Trophoblast cell (in vitro differentiated cells and primary cell): ENCODE measurements at regions not wholly inside any gene's neighbourhood (a gene's known extent, or its start where the extent isn't known, plus 50 kb on each side); places are given as distances from the start of the nearest gene placed in this dataset.

ENCODE experiments used
- DNase-seq, 2 donors: peaks; one replicate each; pipeline ENCODE4 v3.0.0-alpha.2; 2016
- H2AFZ ChIP-seq: 2 replicates; pipeline ENCODE4 v1.6.1; 2013; ENCODE audit warnings: low read length, moderate library complexity, mild to moderate bottlenecking; ENCODE audit not compliant: insufficient read depth, poor library complexity
- H2AK5ac ChIP-seq: 2 replicates; pipeline ENCODE4 v1.6.1; 2013; ENCODE audit warnings: mild to moderate bottlenecking, low read length
- H2BK120ac ChIP-seq: 2 replicates; pipeline ENCODE4 v1.6.1; 2013; ENCODE audit warnings: low read length, mild to moderate bottlenecking, moderate library complexity; ENCODE audit not compliant: insufficient read depth, poor library complexity
- H2BK12ac ChIP-seq: 2 replicates; pipeline ENCODE4 v1.6.1; 2013; ENCODE audit warnings: mild to moderate bottlenecking, low read length, moderate library complexity
- H2BK5ac ChIP-seq: 2 replicates; pipeline ENCODE4 v1.6.1; 2013; ENCODE audit warnings: low read length, low read depth, moderate library complexity, mild to moderate bottlenecking; ENCODE audit not compliant: poor library complexity
- H3K14ac ChIP-seq: 2 replicates; pipeline ENCODE4 v1.6.1; 2013; ENCODE audit warnings: mild to moderate bottlenecking, low read length
- H3K18ac ChIP-seq: 2 replicates; pipeline ENCODE4 v1.6.1; 2013; ENCODE audit warnings: mild to moderate bottlenecking, low read length
- H3K23ac ChIP-seq: 2 replicates; pipeline ENCODE4 v1.6.1; 2013; ENCODE audit warnings: low read length
- H3K27ac ChIP-seq: 2 replicates; pipeline ENCODE4 v1.5.1; 2013; ENCODE audit warnings: low read depth, mild to moderate bottlenecking, inconsistent platforms, low read length, moderate library complexity
- H3K27me3 ChIP-seq: 2 replicates; pipeline ENCODE4 v1.6.1; 2013; ENCODE audit warnings: inconsistent platforms, mild to moderate bottlenecking, low read length, moderate library complexity; ENCODE audit not compliant: insufficient read depth
- H3K36me3 ChIP-seq, 2 experiments: 1 replicate in 1 of 2; 2 replicates in 1 of 2; pipeline ENCODE4 v1.6.1; 2013; ENCODE audit warnings: low read length in 2 of 2, mild to moderate bottlenecking in 2 of 2, moderate library complexity in 1 of 2; ENCODE audit not compliant: insufficient read depth in 2 of 2, control insufficient read depth in 1 of 2
- H3K4ac ChIP-seq: 2 replicates; pipeline ENCODE4 v1.6.1; 2013; ENCODE audit warnings: low read depth, mild to moderate bottlenecking, low read length, moderate library complexity
- H3K4me1 ChIP-seq, 2 experiments: 1 replicate in 1 of 2; 2 replicates in 1 of 2; pipeline ENCODE4 v1.6.1; 2013; ENCODE audit warnings: low read length in 2 of 2, mild to moderate bottlenecking in 2 of 2, moderate library complexity in 1 of 2; ENCODE audit not compliant: insufficient read depth in 2 of 2, control insufficient read depth in 1 of 2
- H3K4me2 ChIP-seq: 2 replicates; pipeline ENCODE4 v1.6.1; 2013; ENCODE audit warnings: inconsistent platforms, mild to moderate bottlenecking, low read length, moderate library complexity
- H3K4me3 ChIP-seq: 2 replicates; pipeline ENCODE4 v1.5.1; 2013; ENCODE audit warnings: mild to moderate bottlenecking, low read depth, low read length, inconsistent platforms
- H3K79me1 ChIP-seq: one replicate; pipeline ENCODE4 v1.6.1; 2013; ENCODE audit warnings: low read length
- H3K79me2 ChIP-seq: 2 replicates; pipeline ENCODE4 v1.6.1; 2013; ENCODE audit warnings: low read length, mild to moderate bottlenecking; ENCODE audit not compliant: control insufficient read depth, insufficient read depth, poor library complexity
- H3K9ac ChIP-seq: 2 replicates; pipeline ENCODE4 v1.6.1; 2013; ENCODE audit warnings: mild to moderate bottlenecking, low read length
- H3K9me3 ChIP-seq: 2 replicates; pipeline ENCODE4 v1.6.1; 2013; ENCODE audit warnings: low read depth, mild to moderate bottlenecking, control low read depth, inconsistent platforms, low read length; ENCODE audit not compliant: insufficient read depth
- H4K12ac ChIP-seq: 2 replicates; pipeline ENCODE4 v1.6.1; 2013; ENCODE audit warnings: low read depth, mild to moderate bottlenecking, low read length, moderate library complexity
- H4K8ac ChIP-seq: 2 replicates; pipeline ENCODE4 v1.6.1; 2013; ENCODE audit warnings: low read depth, mild to moderate bottlenecking, low read length, moderate library complexity
- H4K91ac ChIP-seq: one replicate; pipeline ENCODE4 v1.6.1; 2013; ENCODE audit warnings: low read depth, mild to moderate bottlenecking, low read length, moderate library complexity
- WGBS: extraction: QIAGEN DNeasy Blood & Tissue Kit; methylation state at CpG from one replicate; pipeline ENCODE4 v1.1.7; 2013; ENCODE audit warnings: missing lambda C conversion rate; ENCODE audit not compliant: insufficient read length, insufficient coverage; ENCODE audit errors: extremely low coverage; 5-methylcytosine and 5-hydroxymethylcytosine counted together

DNA sequence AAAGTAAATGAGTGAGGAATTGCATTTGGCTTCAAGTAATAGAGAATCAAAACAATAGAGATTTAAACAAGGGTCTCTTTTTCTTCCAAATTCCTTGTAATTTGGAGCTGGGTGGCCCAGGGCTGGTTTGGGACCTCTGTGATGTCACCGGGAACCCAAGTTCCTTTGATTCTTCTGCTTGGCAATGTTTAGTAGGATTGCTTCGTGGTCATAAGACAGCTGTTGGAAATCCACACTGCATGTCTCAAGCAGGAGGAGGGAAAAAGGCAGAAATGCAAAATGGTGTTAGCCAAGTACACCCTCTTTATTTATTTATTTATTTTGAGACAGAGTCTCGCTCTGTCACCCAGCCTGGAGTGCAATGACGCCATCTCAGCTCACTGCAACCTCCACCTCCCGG is 72.6 kb upstream of the IL12B start:
- H3K14ac ChIP-seq: no peak overlapping the region
- no peak overlapping the region for H2BK120ac ChIP-seq
- DNase-seq: no peak
- no peaks in the 10 kb centered on the region for H3K36me3 ChIP-seq
- H3K4me1 ChIP-seq: peaks cover 0 to 5% of the 10 kb centered on the region in 2 experiments
- no peaks in the 10 kb centered on the region for H3K27me3 ChIP-seq
- no peaks in the 10 kb centered on the region for H3K79me1 ChIP-seq
- H3K79me2 ChIP-seq: no peaks in the 10 kb centered on the region
- H4K91ac ChIP-seq: no peak overlapping the region
- no peak overlapping the region for H3K4me2 ChIP-seq
- H3K23ac ChIP-seq: no peak overlapping the region
- no peak overlapping the region for H2BK12ac ChIP-seq
- no peak overlapping the region for H2AK5ac ChIP-seq
- H3K27ac ChIP-seq: no peak overlapping the region
- H4K8ac ChIP-seq: no peak overlapping the region
- no peak overlapping the region for H3K4me3 ChIP-seq
- H3K4ac ChIP-seq: no peak overlapping the region
- no CpG with 5 or more reads among the region's 5 CpGs for WGBS
- no peak overlapping the region for H3K9ac ChIP-seq
- no peak overlapping the region for H2BK5ac ChIP-seq
- peaks cover 2% of the 10 kb centered on the region for H3K9me3 ChIP-seq
- no peak overlapping the region for H3K18ac ChIP-seq
- H4K12ac ChIP-seq: no peak overlapping the region
- no peak overlapping the region for H2AFZ ChIP-seq

DNA sequence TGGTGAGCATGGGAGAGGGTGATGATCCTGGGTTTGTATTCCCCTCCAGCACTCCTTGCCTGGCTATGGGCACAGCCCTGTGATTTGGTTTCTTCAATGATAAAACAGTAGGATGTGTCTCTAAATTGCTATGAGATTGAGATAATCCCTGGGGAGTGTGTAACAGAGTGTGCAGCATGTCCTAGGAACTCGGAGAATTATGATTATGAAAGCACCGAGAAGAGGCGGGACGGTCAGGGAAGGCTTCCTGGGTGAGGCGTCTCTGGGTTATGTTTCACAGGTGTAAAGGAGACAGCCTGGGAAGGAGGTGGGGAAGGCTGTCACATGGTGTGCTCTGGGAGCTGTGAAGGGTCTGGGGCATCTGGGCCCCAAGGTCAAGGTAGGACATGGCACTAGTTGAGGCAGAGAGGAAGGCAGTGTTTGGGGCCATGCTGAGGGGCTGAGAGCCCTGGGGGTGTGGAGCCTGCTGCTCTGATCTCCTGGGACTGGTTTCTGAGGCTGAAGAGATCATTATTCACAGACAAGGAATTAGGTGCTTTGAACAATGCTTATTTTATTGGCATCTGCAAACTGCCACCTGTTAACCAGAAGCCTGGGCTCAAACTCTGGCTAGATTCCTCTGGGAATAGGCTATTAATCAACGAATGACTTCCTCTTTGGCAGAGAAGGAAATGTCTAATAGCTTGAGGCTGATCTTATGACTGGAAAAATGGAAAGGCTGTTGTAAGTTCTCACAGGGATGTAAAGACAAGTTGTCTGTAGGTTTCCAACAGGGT is 73.8 kb upstream of the IL12B start:
- no peak overlapping the region for H2BK5ac ChIP-seq
- no peak overlapping the region for H3K14ac ChIP-seq
- no peaks in the 10 kb centered on the region for H3K27me3 ChIP-seq
- no peaks in the 10 kb centered on the region for H3K36me3 ChIP-seq
- no peaks in the 10 kb centered on the region for H3K79me2 ChIP-seq
- no peak overlapping the region for H4K12ac ChIP-seq
- no peak overlapping the region for H3K18ac ChIP-seq
- H3K4me2 ChIP-seq: no peak overlapping the region
- no peak overlapping the region for H2BK12ac ChIP-seq
- H3K4me1 ChIP-seq: peaks cover 0 to 5% of the 10 kb centered on the region in 2 experiments
- no peaks in the 10 kb centered on the region for H3K79me1 ChIP-seq
- no peak overlapping the region for H4K91ac ChIP-seq
- H3K4ac ChIP-seq: no peak overlapping the region
- no peak overlapping the region for H3K9ac ChIP-seq
- peaks cover 2% of the 10 kb centered on the region for H3K9me3 ChIP-seq
- no peak overlapping the region for H3K27ac ChIP-seq
- no peak overlapping the region for H2AFZ ChIP-seq
- no peak overlapping the region for H2BK120ac ChIP-seq
- DNase-seq: peak; percentile 66 to 78
- H2AK5ac ChIP-seq: no peak overlapping the region
- no CpG with 5 or more reads among the region's 6 CpGs for WGBS
- no peak overlapping the region for H4K8ac ChIP-seq
- H3K23ac ChIP-seq: no peak overlapping the region
- H3K4me3 ChIP-seq: no peak overlapping the region

DNA sequence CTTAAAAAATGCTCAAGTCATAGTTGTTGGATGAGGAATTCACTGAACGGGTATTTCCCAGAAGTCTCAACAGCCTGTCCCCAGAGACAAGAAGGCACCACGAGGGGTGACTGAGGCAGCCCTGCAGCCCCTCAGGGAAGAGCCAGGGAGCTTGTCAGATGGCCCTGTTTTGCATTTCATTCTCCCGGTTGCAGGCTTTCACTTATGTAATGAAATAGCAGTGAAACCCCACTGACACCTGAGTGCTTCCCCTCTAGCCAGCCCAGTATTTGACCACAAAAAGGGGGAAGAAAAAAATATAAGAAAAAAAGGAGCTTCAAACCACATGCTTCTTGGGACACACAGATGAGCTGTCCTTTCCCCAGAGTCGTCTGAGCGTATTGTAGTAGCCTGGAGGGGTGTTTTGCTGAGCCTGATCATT is 75.3 kb upstream of the IL12B start:
- Histone ChIP-seq H3K4ac (no peak overlapping the region), H3K9me3 (peaks cover 2% of the 10 kb centered on the region), H3K79me1 (no peaks in the 10 kb centered on the region), H3K4me3 (no peak overlapping the region), H4K12ac (no peak overlapping the region), H2AFZ (no peak overlapping the region), H2BK5ac (no peak overlapping the region), H3K23ac (no peak overlapping the region), H3K36me3 (no peaks in the 10 kb centered on the region), H4K8ac (no peak overlapping the region), H3K14ac (no peak overlapping the region), H3K79me2 (no peaks in the 10 kb centered on the region), H3K9ac (no peak overlapping the region), H3K27me3 (no peaks in the 10 kb centered on the region), H4K91ac (no peak overlapping the region), H3K4me2 (no peak overlapping the region), H3K4me1 (peaks cover 0 to 5% of the 10 kb centered on the region in 2 experiments), H3K18ac (no peak overlapping the region), H2BK12ac (no peak overlapping the region), H2AK5ac (no peak overlapping the region), H3K27ac (no peak overlapping the region), H2BK120ac (no peak overlapping the region)
- no peak for DNase-seq
- WGBS: no CpG with 5 or more reads among the region's 5 CpGs

DNA sequence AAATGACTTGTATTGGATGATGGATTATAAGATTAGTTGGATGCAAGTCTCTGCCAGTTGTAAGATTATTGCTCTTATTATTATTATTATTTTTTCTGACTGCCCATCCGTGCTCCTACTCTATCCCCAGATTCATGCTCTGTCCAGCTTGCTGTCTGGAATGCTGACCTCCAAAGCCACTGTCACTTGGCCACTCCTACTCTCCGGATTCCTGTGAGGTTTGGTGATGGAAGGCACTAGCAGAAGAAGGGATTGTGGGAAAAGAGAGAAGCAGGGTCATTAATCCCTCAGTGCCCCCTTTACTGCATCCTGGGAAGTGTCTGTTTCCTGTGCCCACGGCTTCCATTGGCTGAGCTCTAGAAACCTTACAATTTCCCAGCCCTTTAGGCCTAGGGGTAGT is 76.3 kb upstream of the IL12B start:
- no peak overlapping the region for H3K9ac ChIP-seq

More for the DNA sequence above, 76.3 kb upstream of the IL12B start:
- no peaks in the 10 kb centered on the region for H3K27me3 ChIP-seq
- H2BK12ac ChIP-seq: no peak overlapping the region
- H3K4ac ChIP-seq: no peak overlapping the region
- no peak overlapping the region for H4K8ac ChIP-seq
- no peak overlapping the region for H3K23ac ChIP-seq
- no peak for DNase-seq
- WGBS: no CpG with 5 or more reads among the region's 3 CpGs
- no peaks in the 10 kb centered on the region for H3K79me1 ChIP-seq
- H3K9me3 ChIP-seq: peaks cover 2% of the 10 kb centered on the region
- no peak overlapping the region for H3K4me3 ChIP-seq
- H3K14ac ChIP-seq: no peak overlapping the region
- H2AK5ac ChIP-seq: no peak overlapping the region
- H2BK120ac ChIP-seq: no peak overlapping the region
- H4K91ac ChIP-seq: no peak overlapping the region
- no peak overlapping the region for H3K27ac ChIP-seq
- no peak overlapping the region for H2BK5ac ChIP-seq
- peaks cover 0 to 5% of the 10 kb centered on the region in 2 experiments for H3K4me1 ChIP-seq
- H3K4me2 ChIP-seq: no peak overlapping the region
- no peaks in the 10 kb centered on the region for H3K36me3 ChIP-seq
- H3K79me2 ChIP-seq: no peaks in the 10 kb centered on the region
- H2AFZ ChIP-seq: no peak overlapping the region
- H4K12ac ChIP-seq: no peak overlapping the region
- no peak overlapping the region for H3K18ac ChIP-seq
